ENCODE measurements at regions not wholly inside any gene's neighbourhood (a gene's known extent, or its start where the extent isn't known, plus 50 kb on each side); places are given as distances from the start of the nearest gene placed in this dataset.

- DNase-seq (ENCODE audit: extremely low read depth in 1 of 4, low spot score in 3 of 4) (no peak), FAIRE-seq (no peak), ATAC-seq (no peak)
- no peaks in the 10 kb centered on the region for H3K36me3 ChIP-seq (ENCODE audit: control insufficient read depth, insufficient read depth, low read length)
- TF ChIP-seq ZMIZ1 (IDR thresholded peaks at IDR 0.05; ENCODE audit: low read depth in 2 of 2, low read length in 2 of 2) (no peak), NR0B1 (IDR thresholded peaks at IDR 0.05; ENCODE audit: partially characterized antibody) (no peak), ZKSCAN8 (CRISPR knock-in tag; IDR thresholded peaks at IDR 0.05) (no peak), KDM2B (CRISPR knock-in tag; IDR thresholded peaks at IDR 0.05) (no peak), PHTF2 (CRISPR knock-in tag; IDR thresholded peaks at IDR 0.05) (no peak), PRPF4 (IDR thresholded peaks at IDR 0.05; ENCODE audit: insufficient read depth, low read depth, low read length, poor library complexity, severe bottlenecking) (no peak), CHD4 (IDR thresholded peaks at IDR 0.05; ENCODE audit: insufficient read depth, insufficient replicate concordance, low read depth, low read length, poor library complexity, severe bottlenecking) (no peak), THRB (CRISPR knock-in tag; conservative IDR thresholded peaks at IDR 0.05) (no peak), ZNF121 (CRISPR knock-in tag; conservative IDR thresholded peaks at IDR 0.05) (no peak), RBBP5 (IDR thresholded peaks at IDR 0.05; ENCODE audit: borderline replicate concordance, insufficient read depth, low read length, poor library complexity, severe bottlenecking) (no peak), PHF21A (IDR thresholded peaks at IDR 0.05; ENCODE audit: borderline replicate concordance, low read depth) (no peak), ZNF408 (CRISPR knock-in tag; IDR thresholded peaks at IDR 0.05; ENCODE audit: low read depth) (no peak)
- peaks cover 25 to 76% of the 10 kb centered on the region in 2 experiments; a peak in 3 of 5 replicates for H3K27me3 ChIP-seq (ENCODE audit: control insufficient read depth in 2 of 2, insufficient read depth in 2 of 2, low read length in 2 of 2)
- in situ Hi-C loops (cut with MboI) = no loop called here
- intact Hi-C loops (cut with micrococcal nuclease) = no loop called here
- H3K9ac ChIP-seq (ENCODE audit: insufficient read depth in 1 of 2, low read depth in 2 of 2, low read length in 2 of 2) = no peak overlapping the region
- ChIA-PET CTCF (ENCODE audit: low intra/inter-chr PET ratio) (no interaction called here), POLR2A (no interaction called here)
- peaks cover 0 to 7% of the 10 kb centered on the region in 2 experiments; a peak in 2 of 5 replicates for H3K4me1 ChIP-seq (replicated peaks in 1 of 2; ENCODE audit: control insufficient read depth in 2 of 2, insufficient read depth in 2 of 2, low read length in 2 of 2)
- H3K4me3 ChIP-seq = no peak overlapping the region
- WGBS (ENCODE audit: insufficient coverage, low coverage, missing lambda C conversion rate) = 2% methylated on average over 5 of the region's 7 CpGs
- H4K20me1 ChIP-seq (replicated peaks; ENCODE audit: control insufficient read depth, insufficient read depth, low read length) = peaks cover 25% of the 10 kb centered on the region
- no peak overlapping the region for H3K4me2 ChIP-seq (ENCODE audit: insufficient read depth, low read length)
- no peaks in the 10 kb centered on the region for H3K9me3 ChIP-seq (replicated peaks; ENCODE audit: control insufficient read depth, insufficient read depth, low read depth, low read length)
- no peak overlapping the region for H3K27ac ChIP-seq (ENCODE audit: extremely low read depth, low read depth, low read length)
- BruUV-seq (replicated peaks) = no TSS peak
- no peaks in the 10 kb centered on the region for H3K79me2 ChIP-seq (ENCODE audit: control insufficient read depth, insufficient read depth, low read length)
- peaks cover 3% of the 10 kb centered on the region for H3K9me1 ChIP-seq (ENCODE audit: control insufficient read depth, insufficient read depth, low read length)
- H2AFZ ChIP-seq (ENCODE audit: low read depth, low read length) = no peak overlapping the region
These were observed 177.0 kb upstream of the TNRC6C start for GRCh38 chr17:77781536-77781935.
